ENCODE measurements at regions not wholly inside any gene's neighbourhood (a gene's known extent, or its start where the extent isn't known, plus 50 kb on each side); places are given as distances from the start of the nearest gene placed in this dataset.

DNA sequence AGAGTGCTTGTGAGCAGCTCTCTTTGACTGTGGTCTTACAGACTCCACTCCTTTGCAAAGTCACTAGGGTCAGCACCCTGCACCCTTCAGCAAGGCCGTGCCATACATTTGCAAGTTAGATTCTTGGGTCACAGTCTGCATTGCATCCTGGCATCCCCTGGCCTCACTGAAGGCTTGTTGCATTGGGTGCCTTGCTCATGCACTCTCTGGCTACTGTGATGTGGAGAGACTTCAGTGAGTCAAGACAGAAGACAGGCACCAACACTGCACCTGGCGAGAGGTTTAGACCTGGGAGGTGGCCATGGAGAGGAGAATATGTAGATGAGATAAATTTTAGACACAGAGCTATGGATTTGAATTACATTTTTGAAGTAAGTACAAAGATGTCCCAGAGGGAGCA is 146.4 kb upstream of the COPS8 start:
- TF ChIP-seq, protein P1, sequence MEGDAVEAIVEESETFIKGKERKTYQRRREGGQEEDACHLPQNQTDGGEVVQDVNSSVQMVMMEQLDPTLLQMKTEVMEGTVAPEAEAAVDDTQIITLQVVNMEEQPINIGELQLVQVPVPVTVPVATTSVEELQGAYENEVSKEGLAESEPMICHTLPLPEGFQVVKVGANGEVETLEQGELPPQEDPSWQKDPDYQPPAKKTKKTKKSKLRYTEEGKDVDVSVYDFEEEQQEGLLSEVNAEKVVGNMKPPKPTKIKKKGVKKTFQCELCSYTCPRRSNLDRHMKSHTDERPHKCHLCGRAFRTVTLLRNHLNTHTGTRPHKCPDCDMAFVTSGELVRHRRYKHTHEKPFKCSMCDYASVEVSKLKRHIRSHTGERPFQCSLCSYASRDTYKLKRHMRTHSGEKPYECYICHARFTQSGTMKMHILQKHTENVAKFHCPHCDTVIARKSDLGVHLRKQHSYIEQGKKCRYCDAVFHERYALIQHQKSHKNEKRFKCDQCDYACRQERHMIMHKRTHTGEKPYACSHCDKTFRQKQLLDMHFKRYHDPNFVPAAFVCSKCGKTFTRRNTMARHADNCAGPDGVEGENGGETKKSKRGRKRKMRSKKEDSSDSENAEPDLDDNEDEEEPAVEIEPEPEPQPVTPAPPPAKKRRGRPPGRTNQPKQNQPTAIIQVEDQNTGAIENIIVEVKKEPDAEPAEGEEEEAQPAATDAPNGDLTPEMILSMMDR (IDR thresholded peaks at IDR 0.05): no peak
- TF ChIP-seq POLR2A (IDR thresholded peaks at IDR 0.05): no peak
